ENCODE measurements at regions not wholly inside any gene's neighbourhood (a gene's known extent, or its start where the extent isn't known, plus 50 kb on each side); places are given as distances from the start of the nearest gene placed in this dataset.

DNA sequence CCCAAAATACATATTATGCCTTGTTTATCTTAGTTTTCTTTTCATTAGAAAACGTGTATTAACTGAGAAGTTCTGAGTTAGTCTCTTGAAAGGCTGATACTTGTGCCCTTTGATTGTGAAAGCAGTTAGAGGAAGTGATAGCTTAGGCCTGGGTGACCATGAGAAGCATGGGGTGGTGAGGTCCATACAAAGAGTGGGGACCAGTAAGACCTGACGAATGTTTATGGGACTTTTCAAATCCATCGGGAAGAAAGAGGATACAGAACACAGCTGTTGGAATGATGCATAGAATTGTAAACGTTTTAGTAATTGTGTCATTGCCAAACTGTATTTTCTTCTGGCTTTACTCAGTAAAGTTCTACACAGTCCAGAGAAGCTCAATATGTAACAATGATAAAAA is 259.8 kb downstream of the LMO4 start:
- TF ChIP-seq TCF4 (CRISPR knock-in tag; IDR thresholded peaks at IDR 0.05; ENCODE audit: borderline replicate concordance): no peak
- TF ChIP-seq ZNF70 (CRISPR knock-in tag; IDR thresholded peaks at IDR 0.05): no peak
- TF ChIP-seq SNAI2 (CRISPR knock-in tag; IDR thresholded peaks at IDR 0.05): no peak
- TF ChIP-seq PPARA (CRISPR knock-in tag; IDR thresholded peaks at IDR 0.05; ENCODE audit: borderline replicate concordance): no peak
- TF ChIP-seq CREB5 (CRISPR knock-in tag; IDR thresholded peaks at IDR 0.05; ENCODE audit: low read depth): no peak
- TF ChIP-seq TSHZ2 (CRISPR knock-in tag; IDR thresholded peaks at IDR 0.05): no peak
- TF ChIP-seq OSR1 (CRISPR knock-in tag; IDR thresholded peaks at IDR 0.05): no peak
- no peak for TF ChIP-seq ZNF8 (CRISPR knock-in tag; IDR thresholded peaks at IDR 0.05)
- no peak for ATAC-seq

GRCh38 chr1:87591492-87591891 is 262.8 kb downstream of the LMO4 start:
- TF ChIP-seq, protein P1, sequence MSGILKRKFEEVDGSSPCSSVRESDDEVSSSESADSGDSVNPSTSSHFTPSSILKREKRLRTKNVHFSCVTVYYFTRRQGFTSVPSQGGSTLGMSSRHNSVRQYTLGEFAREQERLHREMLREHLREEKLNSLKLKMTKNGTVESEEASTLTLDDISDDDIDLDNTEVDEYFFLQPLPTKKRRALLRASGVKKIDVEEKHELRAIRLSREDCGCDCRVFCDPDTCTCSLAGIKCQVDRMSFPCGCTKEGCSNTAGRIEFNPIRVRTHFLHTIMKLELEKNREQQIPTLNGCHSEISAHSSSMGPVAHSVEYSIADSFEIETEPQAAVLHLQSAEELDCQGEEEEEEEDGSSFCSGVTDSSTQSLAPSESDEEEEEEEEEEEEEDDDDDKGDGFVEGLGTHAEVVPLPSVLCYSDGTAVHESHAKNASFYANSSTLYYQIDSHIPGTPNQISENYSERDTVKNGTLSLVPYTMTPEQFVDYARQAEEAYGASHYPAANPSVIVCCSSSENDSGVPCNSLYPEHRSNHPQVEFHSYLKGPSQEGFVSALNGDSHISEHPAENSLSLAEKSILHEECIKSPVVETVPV (CRISPR knock-in tag; IDR thresholded peaks at IDR 0.05): no peak
- TF ChIP-seq CREB5 (CRISPR knock-in tag; IDR thresholded peaks at IDR 0.05; ENCODE audit: low read depth): no peak
- ATAC-seq: no peak

DNA sequence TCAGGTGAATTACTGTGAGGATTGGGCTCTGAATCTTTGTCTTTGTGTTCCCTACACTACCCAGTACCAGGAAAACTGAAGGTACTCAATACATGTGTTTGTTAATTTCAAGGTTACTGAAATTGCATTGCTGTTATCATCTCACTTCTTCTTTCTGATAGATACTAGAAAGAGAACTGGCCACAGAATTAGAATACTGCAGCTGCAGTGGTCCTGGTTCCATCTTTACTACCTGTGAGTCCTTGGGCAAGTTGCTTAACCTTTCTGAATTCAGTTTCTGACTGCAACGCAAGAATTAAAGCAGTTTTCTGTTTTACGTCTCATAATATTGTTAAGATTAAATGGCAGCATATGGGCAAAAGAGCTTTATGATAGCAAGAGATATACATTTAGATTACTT is 263.5 kb downstream of the LMO4 start:
- TF ChIP-seq BACH2 (CRISPR knock-in tag; IDR thresholded peaks at IDR 0.05; ENCODE audit: borderline replicate concordance) (no peak), OSR1 (CRISPR knock-in tag; IDR thresholded peaks at IDR 0.05) (no peak), ZNF565 (CRISPR knock-in tag; conservative IDR thresholded peaks at IDR 0.05; ENCODE audit: low read depth) (no peak), SNAI2 (CRISPR knock-in tag; IDR thresholded peaks at IDR 0.05) (no peak), ISL1 (CRISPR knock-in tag; IDR thresholded peaks at IDR 0.05) (no peak), GLIS3 (CRISPR knock-in tag; IDR thresholded peaks at IDR 0.05) (no peak), ZFP30 (CRISPR knock-in tag; IDR thresholded peaks at IDR 0.05) (no peak), ESRRG (CRISPR knock-in tag; IDR thresholded peaks at IDR 0.05) (no peak), PPARA (CRISPR knock-in tag; IDR thresholded peaks at IDR 0.05; ENCODE audit: borderline replicate concordance) (no peak), CSDC2 (CRISPR knock-in tag; IDR thresholded peaks at IDR 0.05) (no peak), POU6F1 (CRISPR knock-in tag; IDR thresholded peaks at IDR 0.05; ENCODE audit: borderline replicate concordance, low read depth) (no peak), ZC3H10 (CRISPR knock-in tag; IDR thresholded peaks at IDR 0.05) (no peak), ZNF70 (CRISPR knock-in tag; IDR thresholded peaks at IDR 0.05) (no peak)
- TF ChIP-seq, protein P1 (CRISPR knock-in tag; IDR thresholded peaks at IDR 0.05): no peak
- no peak for ATAC-seq
